NCI-H82 (cell line): ENCODE measurements at regions not wholly inside any gene's neighbourhood (a gene's known extent, or its start where the extent isn't known, plus 50 kb on each side); places are given as distances from the start of the nearest gene placed in this dataset.
"Not testable (repeated sequence)": the region's sequence is repeated elsewhere in the genome, so short reads cannot be mapped to it uniquely, and the experiment has no call there.

Experiments
- DNase-seq: peaks from one replicate; lab custom pipeline; 2025; lab: John Stamatoyannopoulos, UW

- DNase-seq = no peak
Observed at GRCh38 chr3:4222574-4223175, 80.5 kb upstream of the SETMAR start.

- DNase-seq = no peak
Observed at GRCh38 chr3:4223777-4224176, 79.4 kb upstream of the SETMAR start.

- DNase-seq = no peak
Observed at GRCh38 chr3:4224331-4224730, 78.8 kb upstream of the SETMAR start.

GRCh38 chr3:4225005-4225471 lies 78.1 kb upstream of the SETMAR start:
- DNase-seq = no peak

GRCh38 chr3:4228295-4228694 lies 74.9 kb upstream of the SETMAR start:
- DNase-seq = peak; percentile 69

GRCh38 chr3:4231041-4231440 lies 72.1 kb upstream of the SETMAR start:
- DNase-seq = no peak

GRCh38 chr3:4232798-4233197 lies 70.4 kb upstream of the SETMAR start:
- no peak for DNase-seq

GRCh38 chr3:4233488-4233887 lies 69.7 kb upstream of the SETMAR start:
- DNase-seq = no peak

- DNase-seq = no peak
Observed at GRCh38 chr3:4234889-4235288, 68.3 kb upstream of the SETMAR start.

- no peak for DNase-seq
Observed at GRCh38 chr3:4235690-4236089, 67.5 kb upstream of the SETMAR start.

- peak; percentile 69 for DNase-seq
Observed at GRCh38 chr3:4241595-4242170, 61.5 kb upstream of the SETMAR start.

- DNase-seq = no peak
Observed at GRCh38 chr3:4245671-4246070, 57.5 kb upstream of the SETMAR start.

- DNase-seq = peak; percentile 84
Observed at GRCh38 chr3:4247391-4247790, 55.8 kb upstream of the SETMAR start.

- no peak for DNase-seq
Observed at GRCh38 chr3:4250064-4250463, 53.1 kb upstream of the SETMAR start.

GRCh38 chr3:4251412-4251811 lies 51.8 kb upstream of the SETMAR start:
- DNase-seq = no peak

GRCh38 chr3:4253072-4253832 lies 49.9 kb upstream of the SETMAR start:
- not testable (repeated sequence) for DNase-seq
